Hepatocyte (in vitro differentiated cells): ENCODE measurements at regions not wholly inside any gene's neighbourhood (a gene's known extent, or its start where the extent isn't known, plus 50 kb on each side); places are given as distances from the start of the nearest gene placed in this dataset.

Experiments used
- EZH2 ChIP-seq: fragments of 200-600 bp; sonication (generic); IDR thresholded peaks from 2 replicates; pipeline ENCODE4 v1.6.1; 2016; ENCODE audit warnings: antibody characterized with exemption, mild to moderate bottlenecking, borderline replicate concordance
- EZH2phosphoT487 ChIP-seq: fragments of 200-600 bp; sonication (generic); IDR thresholded peaks from one replicate; pipeline ENCODE4 v1.6.1; 2018; ENCODE audit warnings: antibody characterized with exemption, mild to moderate bottlenecking, low read depth, moderate library complexity; ENCODE audit not compliant: unreplicated experiment, severe bottlenecking
- TF ChIP-seq, protein P1 (sequence below): fragments of 200-600 bp; sonication (generic); IDR thresholded peaks from 2 replicates; pipeline ENCODE4 v1.5.1; 2016; ENCODE audit warnings: antibody characterized with exemption, mild to moderate bottlenecking; ENCODE audit not compliant: poor library complexity

DNA sequence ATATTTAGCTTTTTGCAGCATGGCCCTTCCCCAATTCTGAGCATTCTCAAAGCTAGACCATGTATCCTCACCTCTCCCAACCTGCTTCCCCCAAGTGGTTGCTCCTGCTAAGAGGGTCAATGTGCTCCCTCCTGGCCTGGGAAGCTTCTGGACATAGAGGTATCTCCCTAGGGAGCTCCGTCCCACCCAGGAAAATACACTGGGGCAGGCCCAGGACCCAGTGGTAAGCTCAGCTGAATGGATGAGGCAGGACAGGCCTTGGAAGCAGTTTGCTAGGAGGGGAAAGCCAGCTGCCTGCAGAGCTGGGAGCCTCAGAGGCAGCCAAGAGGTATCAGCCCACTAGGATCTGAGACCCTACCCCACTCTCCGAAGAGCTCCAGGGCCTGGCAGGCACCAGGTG, 1721.6 kb downstream of the TP53TG3F start:
- TF ChIP-seq EZH2phosphoT487 (no peak), EZH2 (no peak)
- TF ChIP-seq, protein P1, sequence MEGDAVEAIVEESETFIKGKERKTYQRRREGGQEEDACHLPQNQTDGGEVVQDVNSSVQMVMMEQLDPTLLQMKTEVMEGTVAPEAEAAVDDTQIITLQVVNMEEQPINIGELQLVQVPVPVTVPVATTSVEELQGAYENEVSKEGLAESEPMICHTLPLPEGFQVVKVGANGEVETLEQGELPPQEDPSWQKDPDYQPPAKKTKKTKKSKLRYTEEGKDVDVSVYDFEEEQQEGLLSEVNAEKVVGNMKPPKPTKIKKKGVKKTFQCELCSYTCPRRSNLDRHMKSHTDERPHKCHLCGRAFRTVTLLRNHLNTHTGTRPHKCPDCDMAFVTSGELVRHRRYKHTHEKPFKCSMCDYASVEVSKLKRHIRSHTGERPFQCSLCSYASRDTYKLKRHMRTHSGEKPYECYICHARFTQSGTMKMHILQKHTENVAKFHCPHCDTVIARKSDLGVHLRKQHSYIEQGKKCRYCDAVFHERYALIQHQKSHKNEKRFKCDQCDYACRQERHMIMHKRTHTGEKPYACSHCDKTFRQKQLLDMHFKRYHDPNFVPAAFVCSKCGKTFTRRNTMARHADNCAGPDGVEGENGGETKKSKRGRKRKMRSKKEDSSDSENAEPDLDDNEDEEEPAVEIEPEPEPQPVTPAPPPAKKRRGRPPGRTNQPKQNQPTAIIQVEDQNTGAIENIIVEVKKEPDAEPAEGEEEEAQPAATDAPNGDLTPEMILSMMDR, result no peak
